ENCODE measurements at regions not wholly inside any gene's neighbourhood (a gene's known extent, or its start where the extent isn't known, plus 50 kb on each side); places are given as distances from the start of the nearest gene placed in this dataset.

GRCh38 chr12:34208331-34209258, 186.3 kb downstream of the ALG10 start:
- TF ChIP-seq REST (IDR thresholded peaks at IDR 0.05; ENCODE audit: low read depth, low read length) (no peak), POLR2AphosphoS5 (IDR thresholded peaks at IDR 0.05; ENCODE audit: low read depth, low read length) (no peak), MEF2A (IDR thresholded peaks at IDR 0.05; ENCODE audit: borderline replicate concordance, low read depth) (no peak), TAF1 (IDR thresholded peaks at IDR 0.05; ENCODE audit: borderline replicate concordance, low read depth, low read length) (no peak), FOXM1 (IDR thresholded peaks at IDR 0.05; ENCODE audit: low read depth) (no peak)
- TF ChIP-seq, protein P1, sequence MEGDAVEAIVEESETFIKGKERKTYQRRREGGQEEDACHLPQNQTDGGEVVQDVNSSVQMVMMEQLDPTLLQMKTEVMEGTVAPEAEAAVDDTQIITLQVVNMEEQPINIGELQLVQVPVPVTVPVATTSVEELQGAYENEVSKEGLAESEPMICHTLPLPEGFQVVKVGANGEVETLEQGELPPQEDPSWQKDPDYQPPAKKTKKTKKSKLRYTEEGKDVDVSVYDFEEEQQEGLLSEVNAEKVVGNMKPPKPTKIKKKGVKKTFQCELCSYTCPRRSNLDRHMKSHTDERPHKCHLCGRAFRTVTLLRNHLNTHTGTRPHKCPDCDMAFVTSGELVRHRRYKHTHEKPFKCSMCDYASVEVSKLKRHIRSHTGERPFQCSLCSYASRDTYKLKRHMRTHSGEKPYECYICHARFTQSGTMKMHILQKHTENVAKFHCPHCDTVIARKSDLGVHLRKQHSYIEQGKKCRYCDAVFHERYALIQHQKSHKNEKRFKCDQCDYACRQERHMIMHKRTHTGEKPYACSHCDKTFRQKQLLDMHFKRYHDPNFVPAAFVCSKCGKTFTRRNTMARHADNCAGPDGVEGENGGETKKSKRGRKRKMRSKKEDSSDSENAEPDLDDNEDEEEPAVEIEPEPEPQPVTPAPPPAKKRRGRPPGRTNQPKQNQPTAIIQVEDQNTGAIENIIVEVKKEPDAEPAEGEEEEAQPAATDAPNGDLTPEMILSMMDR (IDR thresholded peaks at IDR 0.05): no peak
